CD8-positive, alpha-beta memory T cell (primary cell): ENCODE measurements at regions not wholly inside any gene's neighbourhood (a gene's known extent, or its start where the extent isn't known, plus 50 kb on each side); places are given as distances from the start of the nearest gene placed in this dataset.

Source experiments
- CTCF ChIA-PET: fragments of 350-600 bp; sonication (Branson Sonifier 250); formaldehyde crosslinking; loops from one replicate; lab custom pipeline; 2021; ENCODE audit warnings: antibody characterized with exemption; lab: Charles Lee
- POLR2A ChIA-PET: fragments of 350-600 bp; sonication (Branson Sonifier 250); formaldehyde crosslinking; loops from one replicate; lab custom pipeline; 2021; ENCODE audit warnings: antibody characterized with exemption; lab: Charles Lee
- DNase-seq, 5 donors: peaks; one replicate each; pipeline versions ENCODE4 v3.0.0 to v3.0.0-alpha.2; 2020 to 2022; ENCODE audit warnings: mixed read lengths in 1 of 5
- H3K27ac ChIP-seq: one replicate; pipeline ENCODE4 v1.7.0; 2013; ENCODE audit warnings: low read depth, mild to moderate bottlenecking, low read length, moderate library complexity
- H3K27me3 ChIP-seq: 2 replicates; pipeline ENCODE4 v1.7.0; 2013; ENCODE audit warnings: low read length, mild to moderate bottlenecking; ENCODE audit not compliant: insufficient read depth, poor library complexity, severe bottlenecking
- H3K36me3 ChIP-seq: 2 replicates; pipeline ENCODE4 v1.7.0; 2013; ENCODE audit warnings: mild to moderate bottlenecking, low read length, moderate library complexity; ENCODE audit not compliant: insufficient read depth
- H3K4me1 ChIP-seq: 2 replicates; pipeline ENCODE4 v1.7.0; 2013; ENCODE audit warnings: mild to moderate bottlenecking, low read length, moderate library complexity; ENCODE audit not compliant: insufficient read depth
- H3K4me3 ChIP-seq: 2 replicates; pipeline ENCODE4 v1.7.0; 2013; ENCODE audit warnings: mild to moderate bottlenecking, low read length
- H3K9me3 ChIP-seq: 2 replicates; pipeline ENCODE4 v1.7.0; 2013; ENCODE audit warnings: mild to moderate bottlenecking, low read length
- H3K27ac Mint-ChIP-seq, 8 donors: one replicate each; pipeline ENCODE4 v1.8.0; 2020 to 2021; ENCODE audit warnings: mixed read lengths in 8 of 8, mild to moderate bottlenecking in 6 of 8, inconsistent platforms in 3 of 8, moderate library complexity in 3 of 8
- H3K27me3 Mint-ChIP-seq, 2 donors: one replicate each; pipeline ENCODE4 v1.8.0; 2020 to 2021; ENCODE audit warnings: mixed read lengths in 2 of 2, mild to moderate bottlenecking in 1 of 2, moderate library complexity in 1 of 2
- H3K36me3 Mint-ChIP-seq, 3 donors: one replicate each; pipeline ENCODE4 v1.8.0; 2020 to 2021; ENCODE audit warnings: mixed read lengths in 3 of 3, inconsistent platforms in 1 of 3, mild to moderate bottlenecking in 1 of 3
- H3K4me1 Mint-ChIP-seq, 3 donors: one replicate each; pipeline ENCODE4 v1.8.0; 2020 to 2021; ENCODE audit warnings: mixed read lengths in 3 of 3, inconsistent platforms in 1 of 3, mild to moderate bottlenecking in 1 of 3
- H3K4me3 Mint-ChIP-seq, 7 donors: one replicate each; pipeline ENCODE4 v1.8.0; 2020 to 2021; ENCODE audit warnings: mixed read lengths in 7 of 7, mild to moderate bottlenecking in 6 of 7, moderate library complexity in 4 of 7, inconsistent platforms in 2 of 7
- H3K9me3 Mint-ChIP-seq, 5 donors: one replicate each; pipeline ENCODE4 v1.8.0; 2020 to 2022; ENCODE audit warnings: mixed read lengths in 5 of 5, mild to moderate bottlenecking in 3 of 5, moderate library complexity in 2 of 5, inconsistent platforms in 1 of 5

- Mint-ChIP-seq H3K4me3 (no peak overlapping the region), H3K27me3 (no peaks in the 10 kb centered on the region), H3K4me1 (no peaks in the 10 kb centered on the region), H3K9me3 (peaks cover 14 to 33% (median 17%) of the 10 kb centered on the region in 5 donors), H3K27ac (no peak overlapping the region), H3K36me3 (no peaks in the 10 kb centered on the region)
- no peak overlapping the region for H3K4me3 ChIP-seq
- H3K27me3 ChIP-seq, result no peaks in the 10 kb centered on the region
- H3K4me1 ChIP-seq, result no peaks in the 10 kb centered on the region
- CTCF ChIA-PET, result no interaction called here
- POLR2A ChIA-PET, result no interaction called here
- no peak overlapping the region for H3K27ac ChIP-seq
- H3K36me3 ChIP-seq, result no peaks in the 10 kb centered on the region
- DNase-seq, result no peak
- peaks cover 6% of the 10 kb centered on the region for H3K9me3 ChIP-seq
These were observed 400.5 kb downstream of the LRIG3 start for GRCh38 chr12:58519839-58520238.

- ChIA-PET POLR2A (no interaction called here), CTCF (no interaction called here)
- Histone ChIP-seq H3K27ac (no peak overlapping the region), H3K4me3 (no peak overlapping the region), H3K9me3 (peaks cover 6% of the 10 kb centered on the region), H3K36me3 (no peaks in the 10 kb centered on the region), H3K4me1 (no peaks in the 10 kb centered on the region), H3K27me3 (no peaks in the 10 kb centered on the region)
- Mint-ChIP-seq H3K4me1 (no peaks in the 10 kb centered on the region), H3K27me3 (peaks cover 0 to 1% of the 10 kb centered on the region in 2 donors), H3K4me3 (no peak overlapping the region), H3K36me3 (no peaks in the 10 kb centered on the region), H3K9me3 (peaks cover 13 to 30% (median 15%) of the 10 kb centered on the region in 5 donors), H3K27ac (no peak overlapping the region)
- DNase-seq, result no peak
These were observed 399.2 kb downstream of the LRIG3 start for GRCh38 chr12:58521152-58521551.

- Histone ChIP-seq H3K27ac (no peak overlapping the region), H3K9me3 (peaks cover 6% of the 10 kb centered on the region), H3K36me3 (no peaks in the 10 kb centered on the region), H3K27me3 (no peaks in the 10 kb centered on the region), H3K4me1 (no peaks in the 10 kb centered on the region), H3K4me3 (no peak overlapping the region)
- Mint-ChIP-seq H3K27me3 (peaks cover 0 to 1% of the 10 kb centered on the region in 2 donors), H3K4me1 (no peaks in the 10 kb centered on the region), H3K9me3 (peaks cover 9 to 26% (median 15%) of the 10 kb centered on the region in 5 donors), H3K4me3 (no peak overlapping the region), H3K36me3 (no peaks in the 10 kb centered on the region), H3K27ac (no peak overlapping the region)
- no peak for DNase-seq
- POLR2A ChIA-PET, result no interaction called here
- CTCF ChIA-PET, result no interaction called here
These were observed 398.5 kb downstream of the LRIG3 start for GRCh38 chr12:58521796-58522195.

GRCh38 chr12:58523360-58523759 lies 396.9 kb downstream of the LRIG3 start:
- Mint-ChIP-seq H3K4me3 (no peak overlapping the region), H3K9me3 (peaks cover 5 to 14% (median 9%) of the 10 kb centered on the region in 5 donors), H3K27me3 (peaks cover 0 to 1% of the 10 kb centered on the region in 2 donors), H3K4me1 (no peaks in the 10 kb centered on the region), H3K36me3 (no peaks in the 10 kb centered on the region), H3K27ac (no peak overlapping the region)
- no peaks in the 10 kb centered on the region for H3K36me3 ChIP-seq
- no peak for DNase-seq
- H3K27me3 ChIP-seq, result no peaks in the 10 kb centered on the region
- no peaks in the 10 kb centered on the region for H3K4me1 ChIP-seq
- H3K4me3 ChIP-seq, result no peak overlapping the region
- H3K9me3 ChIP-seq, result peaks cover 6% of the 10 kb centered on the region
- ChIA-PET POLR2A (no interaction called here), CTCF (no interaction called here)
- no peak overlapping the region for H3K27ac ChIP-seq

- Mint-ChIP-seq H3K4me3 (no peak overlapping the region), H3K9me3 (peaks cover 0 to 2% (median 0%) of the 10 kb centered on the region in 5 donors), H3K27ac (no peak overlapping the region), H3K36me3 (no peaks in the 10 kb centered on the region), H3K27me3 (peaks cover 0 to 3% of the 10 kb centered on the region in 2 donors), H3K4me1 (no peaks in the 10 kb centered on the region)
- DNase-seq, result no peak
- ChIA-PET POLR2A (no interaction called here), CTCF (no interaction called here)
- no peak overlapping the region for H3K4me3 ChIP-seq
- H3K9me3 ChIP-seq, result no peaks in the 10 kb centered on the region
- H3K27ac ChIP-seq, result no peak overlapping the region
- H3K36me3 ChIP-seq, result no peaks in the 10 kb centered on the region
- H3K27me3 ChIP-seq, result no peaks in the 10 kb centered on the region
- H3K4me1 ChIP-seq, result no peaks in the 10 kb centered on the region
These were observed 392.0 kb downstream of the LRIG3 start for GRCh38 chr12:58528271-58528670.

GRCh38 chr12:58529114-58529665 lies 391.1 kb downstream of the LRIG3 start:
- Histone ChIP-seq H3K4me1 (no peaks in the 10 kb centered on the region), H3K27me3 (no peaks in the 10 kb centered on the region), H3K4me3 (no peak overlapping the region), H3K9me3 (no peaks in the 10 kb centered on the region), H3K36me3 (no peaks in the 10 kb centered on the region), H3K27ac (no peak overlapping the region)
- no peaks in the 10 kb centered on the region for H3K4me1 Mint-ChIP-seq
- peaks cover 0 to 3% of the 10 kb centered on the region in 2 donors for H3K27me3 Mint-ChIP-seq
- ChIA-PET POLR2A (no interaction called here), CTCF (no interaction called here)
- no peaks in the 10 kb centered on the region for H3K36me3 Mint-ChIP-seq
- H3K4me3 Mint-ChIP-seq, result no peak overlapping the region
- peaks cover 0 to 2% (median 0%) of the 10 kb centered on the region in 5 donors for H3K9me3 Mint-ChIP-seq
- H3K27ac Mint-ChIP-seq, result no peak overlapping the region
- DNase-seq, result no peak

- Mint-ChIP-seq H3K36me3 (no peaks in the 10 kb centered on the region), H3K4me3 (no peak overlapping the region), H3K27me3 (peaks cover 0 to 3% of the 10 kb centered on the region in 2 donors), H3K4me1 (no peaks in the 10 kb centered on the region), H3K9me3 (peaks cover 0 to 2% (median 0%) of the 10 kb centered on the region in 5 donors), H3K27ac (no peak overlapping the region)
- ChIA-PET POLR2A (no interaction called here), CTCF (no interaction called here)
- H3K4me3 ChIP-seq, result no peak overlapping the region
- no peaks in the 10 kb centered on the region for H3K27me3 ChIP-seq
- no peaks in the 10 kb centered on the region for H3K9me3 ChIP-seq
- no peak for DNase-seq
- H3K4me1 ChIP-seq, result no peaks in the 10 kb centered on the region
- no peaks in the 10 kb centered on the region for H3K36me3 ChIP-seq
- H3K27ac ChIP-seq, result no peak overlapping the region
These were observed 390.2 kb downstream of the LRIG3 start for GRCh38 chr12:58529897-58530741.

GRCh38 chr12:58530742-58531062 lies 389.6 kb downstream of the LRIG3 start:
- Histone ChIP-seq H3K4me3 (no peak overlapping the region), H3K36me3 (no peaks in the 10 kb centered on the region), H3K4me1 (no peaks in the 10 kb centered on the region), H3K27ac (no peak overlapping the region), H3K9me3 (no peaks in the 10 kb centered on the region), H3K27me3 (no peaks in the 10 kb centered on the region)
- H3K27ac Mint-ChIP-seq, result no peak overlapping the region
- ChIA-PET CTCF (no interaction called here), POLR2A (no interaction called here)
- DNase-seq, result no peak
- H3K4me1 Mint-ChIP-seq, result no peaks in the 10 kb centered on the region
- no peak overlapping the region for H3K4me3 Mint-ChIP-seq
- peaks cover 0 to 2% (median 0%) of the 10 kb centered on the region in 5 donors for H3K9me3 Mint-ChIP-seq
- no peaks in the 10 kb centered on the region for H3K36me3 Mint-ChIP-seq
- peaks cover 0 to 2% of the 10 kb centered on the region in 2 donors for H3K27me3 Mint-ChIP-seq
